IgD-negative memory B cell (primary cell): ENCODE measurements at regions not wholly inside any gene's neighbourhood (a gene's known extent, or its start where the extent isn't known, plus 50 kb on each side); places are given as distances from the start of the nearest gene placed in this dataset.

Experiments used
- H3K27ac Mint-ChIP-seq, 3 donors: one replicate each; pipeline ENCODE4 v1.8.0; 2020 to 2022; ENCODE audit warnings: mild to moderate bottlenecking in 3 of 3, mixed read lengths in 3 of 3, moderate library complexity in 1 of 3
- H3K27me3 Mint-ChIP-seq: one replicate; pipeline ENCODE4 v1.8.0; 2021; ENCODE audit warnings: mixed read lengths
- H3K36me3 Mint-ChIP-seq: one replicate; pipeline ENCODE4 v1.8.0; 2020; ENCODE audit warnings: mild to moderate bottlenecking, mixed read lengths
- H3K4me1 Mint-ChIP-seq, 3 donors: one replicate each; pipeline ENCODE4 v1.8.0; 2020 to 2022; ENCODE audit warnings: mixed read lengths in 3 of 3, mild to moderate bottlenecking in 1 of 3
- H3K4me3 Mint-ChIP-seq, 4 donors: one replicate each; pipeline ENCODE4 v1.8.0; 2020 to 2022; ENCODE audit warnings: mild to moderate bottlenecking in 4 of 4, mixed read lengths in 4 of 4, moderate library complexity in 3 of 4
- H3K9me3 Mint-ChIP-seq, 3 donors: one replicate each; pipeline ENCODE4 v1.8.0; 2020 to 2021; ENCODE audit warnings: mixed read lengths in 3 of 3, mild to moderate bottlenecking in 1 of 3

DNA sequence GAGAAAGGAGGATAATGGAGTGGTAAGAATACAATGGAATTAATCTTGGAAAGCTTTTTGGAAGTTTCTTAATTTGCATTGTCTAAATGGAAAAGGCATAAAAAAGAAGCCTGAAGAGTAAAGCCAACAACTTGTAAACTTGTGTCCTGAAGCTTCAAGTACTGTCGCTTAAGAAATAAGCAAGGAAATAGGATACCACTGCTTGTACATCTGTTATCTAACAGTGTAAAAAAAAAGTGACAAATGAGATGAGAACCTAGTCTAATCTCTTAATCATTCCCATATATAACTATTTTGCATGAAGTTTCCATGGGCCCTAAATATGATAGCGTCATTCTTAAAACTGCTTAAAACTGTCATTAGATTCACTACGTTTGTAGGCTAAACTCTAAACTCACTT lies 134.0 kb upstream of the DYRK2 start:
- H3K9me3 Mint-ChIP-seq, result peaks cover 0 to 3% (median 0%) of the 10 kb centered on the region in 3 donors
- H3K4me1 Mint-ChIP-seq, result peaks cover 12 to 20% (median 16%) of the 10 kb centered on the region in 3 donors
- no peak overlapping the region for H3K4me3 Mint-ChIP-seq
- peaks cover 8% of the 10 kb centered on the region for H3K27me3 Mint-ChIP-seq
- peaks cover 3% of the 10 kb centered on the region for H3K36me3 Mint-ChIP-seq
- no peak overlapping the region for H3K27ac Mint-ChIP-seq

DNA sequence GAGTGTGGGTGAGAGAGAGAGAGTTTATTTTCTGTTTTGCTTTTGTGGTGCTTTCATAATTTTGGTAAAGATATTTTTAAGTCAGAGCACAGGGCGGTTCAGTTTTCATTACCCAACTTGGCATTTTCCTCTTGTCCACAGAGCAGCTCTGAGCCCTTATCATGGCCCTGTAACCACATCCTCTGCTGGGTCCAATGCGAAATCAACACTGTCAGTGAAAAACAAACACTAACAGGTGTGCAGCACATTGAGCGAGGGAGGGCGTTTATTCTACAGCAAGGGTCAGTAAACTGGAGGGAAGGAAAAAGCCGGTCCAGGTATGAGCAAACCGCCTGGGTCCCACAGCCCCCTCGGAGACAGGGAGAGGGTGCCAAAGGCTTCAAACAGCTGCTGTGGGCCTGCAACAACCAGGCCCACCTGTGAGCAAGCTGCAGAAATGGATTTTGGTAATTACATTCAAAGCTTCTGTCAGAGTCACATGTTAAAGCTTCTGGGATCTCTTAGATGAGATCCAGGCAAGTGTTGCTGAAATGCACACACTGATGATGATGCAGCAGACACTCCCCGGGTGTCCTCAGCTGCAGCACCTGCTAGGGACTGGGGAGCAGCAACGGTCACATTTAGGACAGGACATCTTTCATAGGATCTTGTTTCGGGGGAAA lies 132.7 kb upstream of the DYRK2 start:
- Mint-ChIP-seq H3K4me3 (peak overlapping the region in 3 of 4 donors; percentile 27 to 76 (median 75)), H3K4me1 (peaks cover 12 to 20% (median 16%) of the 10 kb centered on the region in 3 donors), H3K36me3 (peaks cover 3% of the 10 kb centered on the region), H3K27me3 (peaks cover 6% of the 10 kb centered on the region), H3K9me3 (no peaks in the 10 kb centered on the region), H3K27ac (peak overlapping the region in 2 of 3 donors; percentile 16 to 28)

DNA sequence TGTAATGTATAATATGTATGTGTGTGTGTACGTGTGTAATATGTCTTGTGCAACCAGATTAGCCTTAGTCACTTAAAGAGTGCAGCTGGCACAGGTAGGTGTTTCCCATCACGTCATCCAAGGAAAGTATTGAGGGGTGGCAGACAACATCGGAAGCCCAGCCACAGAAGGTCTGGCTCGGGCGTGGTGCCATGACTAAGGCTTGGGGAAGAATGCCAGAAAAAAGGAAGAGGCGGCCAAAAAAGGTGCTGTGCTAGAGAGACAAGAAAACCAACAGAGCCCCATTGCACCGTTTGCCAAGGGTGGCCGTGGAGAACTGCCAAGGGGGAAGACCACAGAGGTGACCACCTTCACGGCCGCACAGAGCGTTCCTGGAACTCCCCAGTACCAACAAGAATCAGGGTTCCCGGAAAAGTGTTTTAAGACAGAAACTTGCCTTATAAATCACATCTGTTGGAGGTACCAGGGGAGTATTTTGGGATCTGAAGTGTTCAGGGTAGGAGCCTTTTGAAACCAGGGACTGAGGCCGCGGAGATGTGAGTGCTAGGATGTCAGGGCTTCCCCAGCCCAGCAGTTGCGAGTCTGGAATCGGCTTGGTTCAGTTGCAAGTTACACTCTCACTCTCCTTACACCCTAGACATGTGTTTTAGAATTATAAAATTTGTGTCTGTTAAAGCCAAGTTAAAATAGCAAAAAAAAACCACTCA lies 131.2 kb upstream of the DYRK2 start:
- H3K36me3 Mint-ChIP-seq, result no peaks in the 10 kb centered on the region
- no peaks in the 10 kb centered on the region for H3K9me3 Mint-ChIP-seq
- H3K4me1 Mint-ChIP-seq, result peaks cover 12 to 20% (median 16%) of the 10 kb centered on the region in 3 donors
- peak overlapping the region in 1 of 3 donors; percentile 44 for H3K27ac Mint-ChIP-seq
- peaks cover 1% of the 10 kb centered on the region for H3K27me3 Mint-ChIP-seq
- H3K4me3 Mint-ChIP-seq, result no peak overlapping the region

DNA sequence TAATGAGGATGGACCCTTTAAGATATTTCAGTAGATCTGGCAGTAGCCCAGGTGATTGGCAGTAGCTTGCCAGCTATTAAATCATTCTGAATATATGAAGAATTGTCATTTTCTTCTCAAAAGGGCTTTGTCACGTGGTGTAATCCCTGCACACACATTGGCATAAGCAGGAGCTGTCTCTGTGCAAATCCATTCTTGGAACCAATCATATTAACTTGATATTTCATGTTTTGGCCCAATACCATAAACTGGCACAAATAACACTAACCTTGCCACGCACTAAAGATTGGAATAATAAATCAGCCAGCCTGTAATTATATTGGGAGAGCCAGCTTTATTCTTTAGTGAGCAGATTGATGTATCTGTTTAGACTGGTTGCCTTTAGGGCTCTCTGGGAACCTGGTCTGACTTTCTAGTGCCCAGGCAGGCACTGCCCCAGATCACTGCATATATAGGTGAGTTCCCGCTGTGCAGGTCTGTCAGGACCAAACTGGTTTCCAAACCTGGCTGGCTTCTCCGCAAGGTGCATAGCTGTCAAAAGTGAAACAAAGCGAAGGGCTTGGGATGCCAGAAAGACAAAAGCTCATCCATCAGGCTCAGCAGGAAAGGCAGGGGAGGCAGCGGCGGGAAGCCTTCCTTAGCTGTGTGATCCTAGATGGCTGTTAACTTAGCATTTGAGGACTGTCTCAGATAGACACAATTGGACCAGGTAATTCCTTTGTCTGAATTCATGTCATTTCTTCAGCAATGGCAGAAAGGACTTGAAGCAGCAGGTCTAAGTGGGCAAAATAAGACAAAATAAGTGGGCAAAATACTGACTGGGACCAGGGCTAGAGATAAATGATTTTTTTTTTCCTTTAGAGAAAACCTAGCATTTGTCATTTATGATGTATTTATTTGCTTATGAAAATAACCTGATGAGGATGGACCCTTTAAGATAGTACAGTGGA lies 128.8 kb upstream of the DYRK2 start:
- H3K27ac Mint-ChIP-seq, result no peak overlapping the region
- H3K4me3 Mint-ChIP-seq, result no peak overlapping the region
- no peaks in the 10 kb centered on the region for H3K27me3 Mint-ChIP-seq
- H3K4me1 Mint-ChIP-seq, result peaks cover 12 to 20% (median 14%) of the 10 kb centered on the region in 3 donors
- H3K36me3 Mint-ChIP-seq, result no peaks in the 10 kb centered on the region
- no peaks in the 10 kb centered on the region for H3K9me3 Mint-ChIP-seq

DNA sequence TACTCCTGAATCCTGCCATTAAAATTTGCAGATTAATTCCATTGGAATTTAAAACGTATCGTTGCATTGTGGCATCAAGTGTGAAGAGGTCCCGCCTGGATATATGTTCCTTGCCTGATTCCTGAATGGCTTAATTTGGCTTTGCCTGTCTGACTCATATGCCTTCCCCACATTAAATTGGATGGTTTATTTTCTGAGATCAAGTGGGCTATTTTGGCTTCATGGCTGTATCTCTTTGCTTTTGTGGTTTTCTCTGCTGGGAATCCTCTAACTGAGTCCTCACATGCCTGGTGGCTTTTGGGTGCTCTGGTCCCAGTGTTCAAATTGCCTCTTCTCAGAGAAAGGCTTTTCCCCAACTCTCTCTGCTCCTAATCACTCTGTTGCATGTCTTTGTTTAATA lies 127.9 kb upstream of the DYRK2 start:
- H3K36me3 Mint-ChIP-seq, result no peaks in the 10 kb centered on the region
- H3K27ac Mint-ChIP-seq, result no peak overlapping the region
- no peaks in the 10 kb centered on the region for H3K27me3 Mint-ChIP-seq
- H3K4me3 Mint-ChIP-seq, result no peak overlapping the region
- H3K4me1 Mint-ChIP-seq, result peaks cover 8 to 16% (median 10%) of the 10 kb centered on the region in 3 donors
- H3K9me3 Mint-ChIP-seq, result no peaks in the 10 kb centered on the region

DNA sequence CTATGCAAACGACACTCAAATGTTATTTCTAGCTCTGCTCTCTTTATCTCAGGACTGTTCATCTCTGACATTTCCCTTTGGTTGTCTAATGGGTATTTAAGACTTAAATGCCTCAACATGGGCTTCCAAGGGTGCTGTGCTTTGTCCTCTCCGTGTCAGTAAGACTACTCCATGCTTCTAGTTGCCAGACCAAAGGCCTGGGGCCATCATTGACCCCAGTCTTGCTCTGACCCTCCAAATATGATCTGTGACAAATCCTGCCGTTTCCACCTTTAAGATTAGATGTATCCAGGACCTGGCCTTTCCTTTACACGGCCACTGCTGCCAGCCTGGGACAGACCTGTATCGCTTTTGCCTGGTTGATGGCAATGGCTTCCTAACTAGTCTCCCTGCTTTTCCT lies 126.3 kb upstream of the DYRK2 start:
- H3K27me3 Mint-ChIP-seq, result no peaks in the 10 kb centered on the region
- peaks cover 3 to 5% (median 4%) of the 10 kb centered on the region in 3 donors for H3K4me1 Mint-ChIP-seq
- no peaks in the 10 kb centered on the region for H3K9me3 Mint-ChIP-seq
- H3K27ac Mint-ChIP-seq, result no peak overlapping the region
- no peak overlapping the region for H3K4me3 Mint-ChIP-seq
- H3K36me3 Mint-ChIP-seq, result no peaks in the 10 kb centered on the region

DNA sequence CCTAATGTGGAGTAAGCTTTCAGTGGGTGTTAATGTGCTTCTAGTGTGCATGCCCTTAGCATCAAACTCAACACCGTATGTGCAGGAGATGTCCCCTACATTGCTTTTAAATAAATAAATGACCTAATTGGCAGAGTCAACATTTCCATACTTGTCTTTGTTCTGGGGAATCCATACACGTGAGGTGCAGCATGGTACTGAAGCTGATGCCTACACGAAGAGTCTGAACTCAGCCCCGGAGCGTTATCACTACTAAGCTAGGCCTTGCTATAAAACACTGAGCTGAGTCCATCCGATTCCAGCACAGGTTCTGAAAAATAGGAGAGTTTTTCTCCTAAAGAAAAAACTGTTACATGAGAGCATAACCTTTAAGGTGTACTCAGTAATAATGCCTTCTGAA lies 125.0 kb upstream of the DYRK2 start:
- H3K36me3 Mint-ChIP-seq, result no peaks in the 10 kb centered on the region
- peaks cover 3 to 5% (median 4%) of the 10 kb centered on the region in 3 donors for H3K4me1 Mint-ChIP-seq
- no peak overlapping the region for H3K4me3 Mint-ChIP-seq
- no peaks in the 10 kb centered on the region for H3K9me3 Mint-ChIP-seq
- H3K27me3 Mint-ChIP-seq, result no peaks in the 10 kb centered on the region
- H3K27ac Mint-ChIP-seq, result no peak overlapping the region

DNA sequence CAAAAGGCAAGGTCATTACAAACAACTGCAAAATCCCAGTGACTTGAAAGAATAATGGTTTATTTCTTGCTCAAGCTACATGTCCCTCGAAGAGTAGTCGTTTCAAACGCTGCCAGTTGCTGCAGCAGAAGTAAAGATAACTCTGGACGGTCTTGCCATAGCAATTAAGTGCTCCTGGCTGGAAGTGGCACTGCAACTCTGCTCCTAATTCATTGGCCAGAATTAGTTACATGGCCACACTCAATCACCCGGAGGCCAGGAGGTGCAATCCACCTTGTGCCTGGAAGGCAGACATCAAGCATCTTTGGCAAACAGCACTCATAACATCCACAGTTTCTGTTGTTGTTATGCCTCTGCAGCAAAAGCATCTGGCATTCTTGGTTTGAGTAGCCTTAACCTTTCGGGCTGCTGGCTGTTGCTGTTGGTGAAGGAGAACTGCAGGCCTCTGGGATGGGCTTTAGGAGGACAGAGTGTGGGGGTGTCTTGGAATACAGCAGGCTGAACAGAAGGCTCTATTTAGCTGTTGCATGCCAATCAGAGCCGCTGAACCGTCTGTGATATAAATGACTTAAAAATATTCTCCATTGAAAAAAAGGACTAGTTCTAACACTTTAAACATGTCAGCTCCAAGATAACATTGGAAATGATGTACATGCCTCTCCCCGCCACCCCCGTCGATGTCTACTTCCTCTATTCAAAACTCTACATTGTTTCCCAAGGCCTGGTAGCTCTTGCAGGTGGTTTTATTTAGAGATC lies 123.5 kb upstream of the DYRK2 start:
- H3K9me3 Mint-ChIP-seq, result no peaks in the 10 kb centered on the region
- H3K36me3 Mint-ChIP-seq, result no peaks in the 10 kb centered on the region
- no peak overlapping the region for H3K4me3 Mint-ChIP-seq
- H3K27me3 Mint-ChIP-seq, result no peaks in the 10 kb centered on the region
- H3K4me1 Mint-ChIP-seq, result peaks cover 3 to 5% (median 4%) of the 10 kb centered on the region in 3 donors
- H3K27ac Mint-ChIP-seq, result no peak overlapping the region

DNA sequence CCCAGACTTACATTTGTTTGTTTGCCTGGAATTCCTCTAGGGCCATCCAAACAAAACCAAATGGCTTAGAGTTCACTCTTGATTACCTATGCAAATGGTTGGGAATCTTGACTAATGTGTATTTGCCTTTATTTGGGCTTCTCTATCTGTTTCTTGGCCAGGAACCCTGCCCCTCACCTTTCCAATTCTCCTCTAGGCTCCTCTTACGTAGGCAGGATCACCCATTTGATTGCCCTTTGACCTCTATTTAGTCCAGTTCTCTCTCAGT lies 123.0 kb upstream of the DYRK2 start:
- Mint-ChIP-seq H3K4me3 (no peak overlapping the region), H3K36me3 (no peaks in the 10 kb centered on the region), H3K27ac (no peak overlapping the region), H3K4me1 (peaks cover 3 to 5% (median 4%) of the 10 kb centered on the region in 3 donors), H3K27me3 (no peaks in the 10 kb centered on the region), H3K9me3 (no peaks in the 10 kb centered on the region)

DNA sequence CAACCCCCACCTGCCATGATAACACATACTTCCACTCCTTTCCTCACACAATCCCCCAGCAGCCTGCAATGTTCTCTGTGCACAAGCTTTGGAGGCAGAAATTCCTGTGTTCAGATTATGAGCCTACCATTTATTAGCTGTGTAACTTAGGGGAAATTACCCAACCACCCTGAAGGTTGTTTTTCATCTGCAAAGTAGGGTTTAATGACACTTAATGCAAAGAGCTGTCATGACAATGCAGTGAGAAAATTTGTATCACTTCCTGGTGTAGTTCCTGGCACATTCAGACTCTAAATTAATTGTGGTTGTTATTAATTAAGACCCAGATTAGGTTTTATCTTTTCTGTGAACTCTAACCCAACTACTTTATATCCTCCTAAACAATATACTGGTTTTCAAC lies 122.4 kb upstream of the DYRK2 start:
- Mint-ChIP-seq H3K27me3 (peaks cover 4% of the 10 kb centered on the region), H3K4me3 (no peak overlapping the region), H3K4me1 (peaks cover 3 to 5% (median 4%) of the 10 kb centered on the region in 3 donors), H3K36me3 (no peaks in the 10 kb centered on the region), H3K9me3 (peaks cover 0 to 2% (median 0%) of the 10 kb centered on the region in 3 donors), H3K27ac (no peak overlapping the region)

DNA sequence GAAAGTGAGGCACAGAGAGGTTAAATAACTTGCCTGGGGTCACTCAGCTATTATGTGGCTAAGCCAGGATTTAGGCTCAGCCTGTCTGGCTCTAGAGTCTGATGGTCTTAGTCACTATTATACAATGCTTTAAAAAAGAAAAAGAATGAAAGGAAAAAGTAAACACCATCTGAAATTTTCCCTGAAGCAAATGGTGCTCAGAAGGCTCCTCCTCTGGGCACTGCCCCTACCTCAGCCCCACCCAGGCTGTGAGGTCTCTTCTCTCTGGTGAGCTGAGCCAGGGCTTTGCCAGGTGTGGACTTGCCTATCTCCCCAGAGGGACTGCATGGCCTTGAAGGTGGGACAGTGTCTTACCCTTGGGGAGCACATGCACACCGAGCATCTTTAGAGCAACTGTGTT lies 117.5 kb upstream of the DYRK2 start:
- H3K27ac Mint-ChIP-seq, result no peak overlapping the region
- no peak overlapping the region for H3K4me3 Mint-ChIP-seq
- peaks cover 0 to 2% (median under 1%) of the 10 kb centered on the region in 3 donors for H3K4me1 Mint-ChIP-seq
- H3K9me3 Mint-ChIP-seq, result peaks cover 0 to 2% (median 0%) of the 10 kb centered on the region in 3 donors
- H3K36me3 Mint-ChIP-seq, result no peaks in the 10 kb centered on the region
- H3K27me3 Mint-ChIP-seq, result peaks cover 14% of the 10 kb centered on the region

DNA sequence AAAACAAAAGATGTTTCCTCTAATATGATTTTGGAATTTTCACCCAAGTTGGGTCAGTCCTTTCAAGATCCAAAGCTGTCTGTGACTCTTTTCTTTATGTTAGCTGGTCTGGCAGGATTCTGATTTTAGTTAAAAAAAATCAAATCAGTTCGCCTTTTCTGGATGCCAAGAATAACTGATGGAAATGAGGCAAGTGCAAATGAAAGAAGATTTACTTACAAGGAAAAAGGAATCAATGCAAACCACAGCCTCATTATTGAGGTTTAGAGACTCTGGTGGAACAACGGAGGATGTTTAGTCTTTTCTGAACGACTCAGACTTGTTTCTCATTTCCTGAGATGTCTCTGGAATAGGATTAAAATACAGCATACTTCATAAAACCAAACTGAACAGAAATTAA lies 117.0 kb upstream of the DYRK2 start:
- H3K27me3 Mint-ChIP-seq, result peaks cover 14% of the 10 kb centered on the region
- peaks cover 0 to 2% (median 0%) of the 10 kb centered on the region in 3 donors for H3K9me3 Mint-ChIP-seq
- peaks cover 0 to 2% (median 0%) of the 10 kb centered on the region in 3 donors for H3K4me1 Mint-ChIP-seq
- H3K36me3 Mint-ChIP-seq, result no peaks in the 10 kb centered on the region
- H3K27ac Mint-ChIP-seq, result no peak overlapping the region
- no peak overlapping the region for H3K4me3 Mint-ChIP-seq

DNA sequence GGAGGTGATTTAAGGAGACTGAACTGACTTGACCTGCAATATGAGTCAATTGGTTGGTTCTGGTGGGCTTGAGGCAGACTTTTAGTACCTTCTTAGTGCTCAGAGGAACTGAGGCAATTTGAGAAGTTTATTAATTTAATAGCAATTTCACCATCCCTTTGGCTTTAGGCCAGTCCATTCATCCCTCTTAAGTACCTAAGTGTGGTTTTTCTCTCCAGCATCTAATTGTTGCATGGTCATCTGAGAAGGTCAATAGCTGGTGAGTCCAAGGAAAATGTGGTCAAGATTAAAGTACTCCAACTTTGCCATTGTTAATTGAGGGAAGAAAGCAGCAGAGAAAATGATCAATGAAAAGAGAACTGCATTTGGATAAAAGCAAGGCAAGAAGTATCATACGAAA lies 115.4 kb upstream of the DYRK2 start:
- H3K9me3 Mint-ChIP-seq, result peaks cover 0 to 2% (median 0%) of the 10 kb centered on the region in 3 donors
- H3K27me3 Mint-ChIP-seq, result peaks cover 14% of the 10 kb centered on the region
- H3K27ac Mint-ChIP-seq, result no peak overlapping the region
- no peaks in the 10 kb centered on the region for H3K36me3 Mint-ChIP-seq
- peaks cover 0 to under 1% (median 0%) of the 10 kb centered on the region in 3 donors for H3K4me1 Mint-ChIP-seq
- no peak overlapping the region for H3K4me3 Mint-ChIP-seq

DNA sequence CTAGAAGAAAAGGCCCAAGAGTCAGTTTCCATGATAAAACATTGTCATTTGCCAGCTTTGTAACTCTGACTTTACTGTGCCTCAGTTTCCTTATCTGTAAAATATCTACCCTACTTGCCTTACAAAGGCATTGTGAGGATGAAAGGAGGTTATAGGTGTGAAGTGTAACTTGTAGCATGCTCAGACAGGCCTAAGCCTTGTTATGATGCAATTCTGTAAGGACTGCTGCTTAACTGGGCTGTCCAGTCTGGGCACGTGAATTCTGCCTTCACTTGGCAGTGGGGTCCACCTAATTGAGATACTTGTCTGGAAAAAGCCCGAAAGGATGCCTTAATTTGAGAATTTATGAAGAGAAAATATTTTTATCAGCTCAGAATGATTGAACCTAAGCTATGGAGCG lies 114.5 kb upstream of the DYRK2 start:
- Mint-ChIP-seq H3K36me3 (no peaks in the 10 kb centered on the region), H3K4me3 (no peak overlapping the region), H3K27ac (no peak overlapping the region), H3K27me3 (peaks cover 18% of the 10 kb centered on the region), H3K4me1 (no peaks in the 10 kb centered on the region), H3K9me3 (peaks cover 0 to 2% (median 0%) of the 10 kb centered on the region in 3 donors)
